SK-N-SH treated with all-trans-retinoic acid at 6 μM for 48 hours (cell line): ENCODE measurements at regions not wholly inside any gene's neighbourhood (a gene's known extent, or its start where the extent isn't known, plus 50 kb on each side); places are given as distances from the start of the nearest gene placed in this dataset.

ENCODE experiments used
- CSRNP3 ChIP-seq: fragments of 250-450 bp; sonication (Bioruptor Pico); IDR thresholded peaks from 2 replicates; pipeline ENCODE4 v1.5.1; 2021; ENCODE audit warnings: mild to moderate bottlenecking, moderate library complexity
- SNAI2 ChIP-seq: fragments of 250-450 bp; sonication (Bioruptor Pico); IDR thresholded peaks from 2 replicates; pipeline ENCODE4 v1.5.0; 2020; ENCODE audit warnings: mild to moderate bottlenecking, moderate library complexity
- ZFP30 ChIP-seq: fragments of 450-650 bp; formaldehyde crosslinking; IDR thresholded peaks from 2 replicates; pipeline ENCODE4 v1.5.0; 2022; ENCODE audit warnings: mild to moderate bottlenecking, moderate library complexity

GRCh38 chr12:108060903-108061302 is 68.2 kb upstream of the WSCD2 start:
- no peak for TF ChIP-seq CSRNP3 (CRISPR knock-in tag)
- TF ChIP-seq ZFP30 (CRISPR knock-in tag) = no peak
- no peak for TF ChIP-seq SNAI2 (CRISPR knock-in tag)
